ENCODE measurements at regions not wholly inside any gene's neighbourhood (a gene's known extent, or its start where the extent isn't known, plus 50 kb on each side); places are given as distances from the start of the nearest gene placed in this dataset.

DNA sequence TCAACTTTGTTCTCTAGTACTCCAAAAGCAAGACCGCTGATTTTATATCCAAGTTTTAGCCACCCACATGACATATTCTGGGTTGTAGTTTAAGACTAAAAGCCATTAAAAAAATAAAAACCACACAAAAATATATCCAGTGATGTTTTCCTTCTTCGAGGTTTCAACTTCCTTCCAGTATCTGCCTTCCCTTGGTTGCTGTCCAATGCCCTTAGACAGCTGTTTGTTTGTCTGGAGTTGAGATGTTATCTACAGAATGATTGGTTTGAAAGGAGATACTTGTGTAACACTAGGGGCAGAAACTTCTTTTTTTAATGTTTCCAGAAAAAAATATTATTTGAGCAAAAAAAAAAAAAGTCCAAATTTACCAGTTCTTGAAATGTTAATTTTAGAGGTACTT, 591.5 kb upstream of the PCDH9 start:
- no peak for ATAC-seq
- no peak overlapping the region for H3K4me3 Mint-ChIP-seq
- H3K9me3 Mint-ChIP-seq: peaks cover 8% of the 10 kb centered on the region in 2 donors
- no peaks in the 10 kb centered on the region for H3K4me1 Mint-ChIP-seq
- no peaks in the 10 kb centered on the region for H3K4me1 ChIP-seq (ENCODE audit: control insufficient read depth, insufficient read depth, low read length)
- intact Hi-C loops (cut with micrococcal nuclease): no loop called here
- H3K27ac Mint-ChIP-seq: no peak overlapping the region
- no peaks in the 10 kb centered on the region for H3K36me3 Mint-ChIP-seq
- no peaks in the 10 kb centered on the region for H3K27me3 Mint-ChIP-seq (ENCODE audit: low read depth in 2 of 2)
- TF ChIP-seq, protein P1, sequence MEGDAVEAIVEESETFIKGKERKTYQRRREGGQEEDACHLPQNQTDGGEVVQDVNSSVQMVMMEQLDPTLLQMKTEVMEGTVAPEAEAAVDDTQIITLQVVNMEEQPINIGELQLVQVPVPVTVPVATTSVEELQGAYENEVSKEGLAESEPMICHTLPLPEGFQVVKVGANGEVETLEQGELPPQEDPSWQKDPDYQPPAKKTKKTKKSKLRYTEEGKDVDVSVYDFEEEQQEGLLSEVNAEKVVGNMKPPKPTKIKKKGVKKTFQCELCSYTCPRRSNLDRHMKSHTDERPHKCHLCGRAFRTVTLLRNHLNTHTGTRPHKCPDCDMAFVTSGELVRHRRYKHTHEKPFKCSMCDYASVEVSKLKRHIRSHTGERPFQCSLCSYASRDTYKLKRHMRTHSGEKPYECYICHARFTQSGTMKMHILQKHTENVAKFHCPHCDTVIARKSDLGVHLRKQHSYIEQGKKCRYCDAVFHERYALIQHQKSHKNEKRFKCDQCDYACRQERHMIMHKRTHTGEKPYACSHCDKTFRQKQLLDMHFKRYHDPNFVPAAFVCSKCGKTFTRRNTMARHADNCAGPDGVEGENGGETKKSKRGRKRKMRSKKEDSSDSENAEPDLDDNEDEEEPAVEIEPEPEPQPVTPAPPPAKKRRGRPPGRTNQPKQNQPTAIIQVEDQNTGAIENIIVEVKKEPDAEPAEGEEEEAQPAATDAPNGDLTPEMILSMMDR (IDR thresholded peaks at IDR 0.05): no peak
- H3K4me3 ChIP-seq (ENCODE audit: low read length): no peak overlapping the region
- no peaks in the 10 kb centered on the region for H3K27me3 ChIP-seq (ENCODE audit: control insufficient read depth, insufficient read depth, low read length)
- no peaks in the 10 kb centered on the region for H3K36me3 ChIP-seq (ENCODE audit: control insufficient read depth, insufficient read depth, low read length)
- H3K9me3 ChIP-seq (ENCODE audit: control insufficient read depth, insufficient read depth, low read length): no peaks in the 10 kb centered on the region
- DNase-seq: no peak
- no peak overlapping the region for H3K27ac ChIP-seq (ENCODE audit: low read length)
- WGBS (ENCODE audit: insufficient coverage): 46% methylated on average over 2 of the region's 2 CpGs

DNA sequence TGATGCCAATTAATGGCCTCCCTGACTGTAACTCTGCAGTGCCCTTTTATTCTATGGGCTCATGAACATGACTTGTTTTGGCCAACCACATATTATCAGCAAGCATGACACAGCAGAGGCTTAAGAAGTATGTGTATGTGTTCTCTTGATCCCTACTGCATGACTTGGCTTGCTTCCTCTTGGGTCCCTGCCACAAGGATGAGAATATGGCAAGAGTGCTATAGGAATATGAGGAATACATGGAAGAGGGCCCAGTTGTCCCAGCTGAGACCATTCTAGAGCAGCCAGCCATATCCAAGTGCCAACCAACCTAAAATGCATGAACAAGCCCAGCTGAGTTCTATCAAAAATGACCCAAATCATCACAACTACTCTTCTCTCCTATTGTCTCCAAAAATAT, 576.7 kb upstream of the PCDH9 start:
- ATAC-seq (no peak), DNase-seq (no peak)
- H3K36me3 ChIP-seq (ENCODE audit: control insufficient read depth, insufficient read depth, low read length): no peaks in the 10 kb centered on the region
- Mint-ChIP-seq H3K4me1 (no peaks in the 10 kb centered on the region), H3K9me3 (peaks cover 6 to 7% of the 10 kb centered on the region in 2 donors), H3K27me3 (ENCODE audit: low read depth in 2 of 2) (no peaks in the 10 kb centered on the region), H3K4me3 (no peak overlapping the region), H3K36me3 (no peaks in the 10 kb centered on the region), H3K27ac (no peak overlapping the region)
- intact Hi-C loops (cut with micrococcal nuclease): no loop called here
- no peak overlapping the region for H3K4me3 ChIP-seq (ENCODE audit: low read length)
- H3K27me3 ChIP-seq (ENCODE audit: control insufficient read depth, insufficient read depth, low read length): no peaks in the 10 kb centered on the region
- no peaks in the 10 kb centered on the region for H3K4me1 ChIP-seq (ENCODE audit: control insufficient read depth, insufficient read depth, low read length)
- H3K27ac ChIP-seq (ENCODE audit: low read length): no peak overlapping the region
- H3K9me3 ChIP-seq (ENCODE audit: control insufficient read depth, insufficient read depth, low read length): no peaks in the 10 kb centered on the region
- TF ChIP-seq, protein P1 (IDR thresholded peaks at IDR 0.05): no peak

DNA sequence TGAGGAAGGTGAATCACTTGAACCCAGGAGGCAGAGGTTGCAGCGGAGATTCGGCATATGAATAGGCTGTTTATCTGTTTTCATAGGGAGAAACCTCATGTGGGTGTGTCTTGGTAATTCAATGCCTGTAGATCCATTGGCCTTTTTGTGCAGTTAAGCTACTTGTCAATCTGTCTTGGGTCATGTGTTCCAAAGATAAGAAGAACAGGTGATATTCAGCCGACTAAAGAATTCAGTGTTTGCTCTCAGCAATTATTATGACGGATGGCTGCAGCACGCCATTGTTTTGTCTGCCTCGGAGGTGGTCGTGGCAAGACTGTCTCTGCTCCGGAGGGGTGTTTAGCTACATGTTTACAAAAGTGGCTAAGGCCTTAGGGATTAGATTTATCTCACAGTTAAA, 573.0 kb upstream of the PCDH9 start:
- Histone ChIP-seq H3K4me3 (ENCODE audit: low read length) (no peak overlapping the region), H3K4me1 (ENCODE audit: control insufficient read depth, insufficient read depth, low read length) (no peaks in the 10 kb centered on the region), H3K27ac (ENCODE audit: low read length) (no peak overlapping the region), H3K27me3 (ENCODE audit: control insufficient read depth, insufficient read depth, low read length) (no peaks in the 10 kb centered on the region), H3K9me3 (ENCODE audit: control insufficient read depth, insufficient read depth, low read length) (no peaks in the 10 kb centered on the region), H3K36me3 (ENCODE audit: control insufficient read depth, insufficient read depth, low read length) (no peaks in the 10 kb centered on the region)
- H3K4me1 Mint-ChIP-seq: no peaks in the 10 kb centered on the region
- WGBS (ENCODE audit: insufficient coverage): 92% methylated on average over 8 of the region's 8 CpGs
- DNase-seq: no peak
- intact Hi-C loops (cut with micrococcal nuclease): no loop called here
- peaks cover 10% of the 10 kb centered on the region for H3K36me3 Mint-ChIP-seq
- H3K27ac Mint-ChIP-seq: no peak overlapping the region
- peaks cover 9 to 13% of the 10 kb centered on the region in 2 donors for H3K9me3 Mint-ChIP-seq
- H3K4me3 Mint-ChIP-seq: no peak overlapping the region
- no peaks in the 10 kb centered on the region for H3K27me3 Mint-ChIP-seq (ENCODE audit: low read depth in 2 of 2)
- TF ChIP-seq, protein P1 (IDR thresholded peaks at IDR 0.05): no peak
- no peak for ATAC-seq

DNA sequence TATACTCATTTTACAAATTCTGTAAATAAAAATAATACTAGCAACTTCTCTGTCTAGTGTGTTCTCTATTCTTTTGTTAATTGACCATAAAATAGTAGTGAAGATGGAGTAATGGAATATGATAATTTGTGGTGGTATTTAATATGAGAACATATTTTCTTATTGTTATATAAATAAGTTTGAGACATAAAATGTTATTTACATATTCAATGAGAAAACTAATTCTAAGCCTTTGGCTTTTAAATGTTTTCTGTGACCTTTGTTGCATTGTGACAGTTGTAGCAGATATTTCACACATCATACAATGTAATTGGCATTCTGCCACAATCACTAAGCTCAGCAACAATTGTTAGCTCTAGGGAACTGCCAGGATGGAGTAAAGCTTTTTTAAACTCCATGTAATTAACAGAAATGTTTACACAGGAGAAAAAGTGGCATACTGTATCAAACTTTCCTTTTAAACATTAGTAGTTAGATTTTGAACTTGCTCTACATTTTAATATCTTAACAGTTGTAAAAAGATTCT, 562.1 kb upstream of the PCDH9 start:
- Mint-ChIP-seq H3K36me3 (peaks cover 5% of the 10 kb centered on the region), H3K4me3 (no peak overlapping the region), H3K4me1 (no peaks in the 10 kb centered on the region), H3K27ac (no peak overlapping the region), H3K27me3 (ENCODE audit: low read depth in 2 of 2) (no peaks in the 10 kb centered on the region), H3K9me3 (peaks cover 8 to 9% of the 10 kb centered on the region in 2 donors)
- no peaks in the 10 kb centered on the region for H3K9me3 ChIP-seq (ENCODE audit: control insufficient read depth, insufficient read depth, low read length)
- TF ChIP-seq, protein P1 (IDR thresholded peaks at IDR 0.05): no peak
- no peaks in the 10 kb centered on the region for H3K27me3 ChIP-seq (ENCODE audit: control insufficient read depth, insufficient read depth, low read length)
- H3K4me3 ChIP-seq (ENCODE audit: low read length): no peak overlapping the region
- H3K4me1 ChIP-seq (ENCODE audit: control insufficient read depth, insufficient read depth, low read length): no peaks in the 10 kb centered on the region
- ATAC-seq (no peak), DNase-seq (no peak)
- intact Hi-C loops (cut with micrococcal nuclease): no loop called here
- H3K36me3 ChIP-seq (ENCODE audit: control insufficient read depth, insufficient read depth, low read length): no peaks in the 10 kb centered on the region
- H3K27ac ChIP-seq (ENCODE audit: low read length): no peak overlapping the region

All from natural killer cell (primary cell).